Spleen (tissue), 4 donors: ENCODE measurements at regions not wholly inside any gene's neighbourhood (a gene's known extent, or its start where the extent isn't known, plus 50 kb on each side); places are given as distances from the start of the nearest gene placed in this dataset.

Source experiments
- small RNA-seq, 4 donors: library from RNA; depleted of rRNA; stranded (forward); fragments of <200 nt; gene quantifications; one replicate each; pipeline ENCODE3, GENCODE V24; 2016

Small RNAs in the stretch of these regions (small RNA-seq; reads per million reads assigned to genes)
- gene RF00096 = 0 reads per million in 4 donors
